ENCODE measurements at regions not wholly inside any gene's neighbourhood (a gene's known extent, or its start where the extent isn't known, plus 50 kb on each side); places are given as distances from the start of the nearest gene placed in this dataset.

- Mint-ChIP-seq H3K27ac (no peak overlapping the region), H3K4me1 (peaks cover 12% of the 10 kb centered on the region), H3K9me3 (peaks cover 25% of the 10 kb centered on the region), H3K27me3 (ENCODE audit: insufficient read depth) (peaks cover 7% of the 10 kb centered on the region), H3K4me3 (no peak overlapping the region), H3K36me3 (ENCODE audit: low read depth) (peaks cover 4% of the 10 kb centered on the region)
- H3K9ac ChIP-seq (ENCODE audit: extremely low read depth, low read length, poor library complexity, severe bottlenecking), result no peak overlapping the region
- peak; percentile 60 for DNase-seq
- peaks cover 9% of the 10 kb centered on the region for H3K9me3 ChIP-seq (ENCODE audit: control insufficient read depth, low read length)
- no peak overlapping the region for H3K27ac ChIP-seq (ENCODE audit: low read depth, low read length)
- no peaks in the 10 kb centered on the region for H3K4me1 ChIP-seq (ENCODE audit: control insufficient read depth, insufficient read depth, low read length)
- no peak overlapping the region for H3K4me3 ChIP-seq (ENCODE audit: low read length)
- H3K36me3 ChIP-seq (ENCODE audit: control insufficient read depth, insufficient read depth, low read length), result no peaks in the 10 kb centered on the region
- H3K27me3 ChIP-seq (ENCODE audit: control insufficient read depth, insufficient read depth, low read length, poor library complexity, severe bottlenecking), result no peaks in the 10 kb centered on the region
- 80 to 81% methylated on average over 3 to 7 of the region's 7 CpGs for WGBS, 2 experiments (ENCODE audit: insufficient coverage in 1 of 2, insufficient read length in 1 of 2)
- TF ChIP-seq CTCF (conservative IDR thresholded peaks at IDR 0.05), result no peak
These were observed 305.4 kb upstream of the CDYL start for GRCh38 chr6:4470698-4471210.

GRCh38 chr6:4466769-4467480 is 309.3 kb upstream of the CDYL start:
- Mint-ChIP-seq H3K4me3 (no peak overlapping the region), H3K36me3 (ENCODE audit: low read depth) (peaks cover 4% of the 10 kb centered on the region), H3K4me1 (no peaks in the 10 kb centered on the region), H3K27ac (no peak overlapping the region), H3K9me3 (peaks cover 18% of the 10 kb centered on the region), H3K27me3 (ENCODE audit: insufficient read depth) (peaks cover 4% of the 10 kb centered on the region)
- Histone ChIP-seq H3K27ac (ENCODE audit: low read depth, low read length) (no peak overlapping the region), H3K9ac (ENCODE audit: extremely low read depth, low read length, poor library complexity, severe bottlenecking) (no peak overlapping the region), H3K36me3 (ENCODE audit: control insufficient read depth, insufficient read depth, low read length) (no peaks in the 10 kb centered on the region), H3K4me1 (ENCODE audit: control insufficient read depth, insufficient read depth, low read length) (no peaks in the 10 kb centered on the region), H3K9me3 (ENCODE audit: control insufficient read depth, low read length) (peaks cover 3% of the 10 kb centered on the region), H3K27me3 (ENCODE audit: control insufficient read depth, insufficient read depth, low read length, poor library complexity, severe bottlenecking) (no peaks in the 10 kb centered on the region), H3K4me3 (ENCODE audit: low read length) (no peak overlapping the region)
- TF ChIP-seq CTCF (conservative IDR thresholded peaks at IDR 0.05), result peak; percentile 52
- 82 to 93% methylated on average over 6 to 9 of the region's 9 CpGs for WGBS, 2 experiments (ENCODE audit: insufficient coverage in 1 of 2, insufficient read length in 1 of 2)
- no peak for DNase-seq

- Mint-ChIP-seq H3K4me3 (no peak overlapping the region), H3K4me1 (no peaks in the 10 kb centered on the region)
These were observed 309.9 kb upstream of the CDYL start for GRCh38 chr6:4466261-4466660.

More at GRCh38 chr6:4466261-4466660, 309.9 kb upstream of the CDYL start:
- Histone ChIP-seq H3K36me3 (ENCODE audit: control insufficient read depth, insufficient read depth, low read length) (no peaks in the 10 kb centered on the region), H3K4me1 (ENCODE audit: control insufficient read depth, insufficient read depth, low read length) (no peaks in the 10 kb centered on the region), H3K27me3 (ENCODE audit: control insufficient read depth, insufficient read depth, low read length, poor library complexity, severe bottlenecking) (no peaks in the 10 kb centered on the region), H3K9ac (ENCODE audit: extremely low read depth, low read length, poor library complexity, severe bottlenecking) (no peak overlapping the region), H3K4me3 (ENCODE audit: low read length) (no peak overlapping the region), H3K27ac (ENCODE audit: low read depth, low read length) (no peak overlapping the region), H3K9me3 (ENCODE audit: control insufficient read depth, low read length) (no peaks in the 10 kb centered on the region)
- 94 to 95% methylated on average over 4 to 7 of the region's 7 CpGs for WGBS, 2 experiments (ENCODE audit: insufficient coverage in 1 of 2, insufficient read length in 1 of 2)
- Mint-ChIP-seq H3K27ac (no peak overlapping the region), H3K36me3 (ENCODE audit: low read depth) (peaks cover 2% of the 10 kb centered on the region), H3K9me3 (peaks cover 12% of the 10 kb centered on the region), H3K27me3 (ENCODE audit: insufficient read depth) (peaks cover 4% of the 10 kb centered on the region)
- no peak for TF ChIP-seq CTCF (conservative IDR thresholded peaks at IDR 0.05)
- DNase-seq, result no peak

All from endodermal cell (in vitro differentiated cells).